ENCODE measurements at regions not wholly inside any gene's neighbourhood (a gene's known extent, or its start where the extent isn't known, plus 50 kb on each side); places are given as distances from the start of the nearest gene placed in this dataset.

DNA sequence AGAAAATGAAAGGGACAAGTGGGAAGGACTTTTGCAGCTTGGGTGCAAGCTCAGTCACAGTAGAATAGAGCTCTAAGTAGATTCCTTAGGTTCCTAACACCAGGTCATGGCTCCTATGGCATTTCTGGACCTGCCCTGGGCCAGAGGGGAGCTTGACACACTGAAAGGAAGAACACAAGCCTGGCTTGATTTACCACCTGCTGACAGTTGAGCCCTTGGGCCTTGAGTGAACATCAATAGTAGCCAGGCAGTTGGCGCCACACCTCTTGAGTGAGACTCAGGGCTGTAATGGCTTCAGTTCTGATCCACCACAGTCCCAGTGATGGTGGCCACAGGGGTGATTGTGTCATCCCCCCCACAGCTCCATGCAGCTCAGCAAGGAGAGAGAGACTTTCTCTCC, 221.9 kb upstream of the PCDH17 start:
- TF ChIP-seq TCF12 (IDR thresholded peaks at IDR 0.05; ENCODE audit: low read depth) (no peak), CREB1 (IDR thresholded peaks at IDR 0.05; ENCODE audit: low read depth) (no peak)
- TF ChIP-seq, protein P1, sequence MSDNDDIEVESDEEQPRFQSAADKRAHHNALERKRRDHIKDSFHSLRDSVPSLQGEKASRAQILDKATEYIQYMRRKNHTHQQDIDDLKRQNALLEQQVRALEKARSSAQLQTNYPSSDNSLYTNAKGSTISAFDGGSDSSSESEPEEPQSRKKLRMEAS (IDR thresholded peaks at IDR 0.05), result no peak
